ENCODE measurements at regions not wholly inside any gene's neighbourhood (a gene's known extent, or its start where the extent isn't known, plus 50 kb on each side); places are given as distances from the start of the nearest gene placed in this dataset.
"Not testable (repeated sequence)": the region's sequence is repeated elsewhere in the genome, so short reads cannot be mapped to it uniquely, and the experiment has no call there.

DNA sequence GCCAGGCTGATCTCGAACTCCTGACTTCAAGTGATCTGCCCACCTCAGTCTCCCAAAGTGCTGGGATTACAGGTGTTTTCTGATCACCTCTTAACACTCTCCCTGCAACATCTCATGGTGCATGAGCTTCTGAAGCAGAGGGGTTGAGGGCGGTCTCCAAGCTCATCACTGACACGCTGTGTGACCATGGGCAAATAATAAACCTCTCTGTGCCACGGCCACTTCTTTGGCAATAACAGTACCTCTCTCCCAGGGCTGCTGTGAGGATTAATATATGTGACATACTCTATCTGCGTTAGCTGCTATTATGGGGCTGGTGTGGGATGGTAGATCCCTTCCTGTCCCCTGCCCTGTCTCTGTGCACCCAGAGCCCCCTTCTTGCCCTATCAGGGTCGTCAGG is 62.9 kb upstream of the LHX5 start:
- H3K27me3 Mint-ChIP-seq (ENCODE audit: unreplicated experiment), result peaks cover 9% of the 10 kb centered on the region
- peaks cover 8% of the 10 kb centered on the region for H3K9me3 Mint-ChIP-seq (ENCODE audit: unreplicated experiment)
- H3K27ac Mint-ChIP-seq (ENCODE audit: unreplicated experiment), result no peak overlapping the region
- H3K4me3 Mint-ChIP-seq (ENCODE audit: unreplicated experiment), result no peak overlapping the region
- peaks cover 20% of the 10 kb centered on the region for H3K36me3 Mint-ChIP-seq (ENCODE audit: unreplicated experiment)
- TF ChIP-seq, protein P1, sequence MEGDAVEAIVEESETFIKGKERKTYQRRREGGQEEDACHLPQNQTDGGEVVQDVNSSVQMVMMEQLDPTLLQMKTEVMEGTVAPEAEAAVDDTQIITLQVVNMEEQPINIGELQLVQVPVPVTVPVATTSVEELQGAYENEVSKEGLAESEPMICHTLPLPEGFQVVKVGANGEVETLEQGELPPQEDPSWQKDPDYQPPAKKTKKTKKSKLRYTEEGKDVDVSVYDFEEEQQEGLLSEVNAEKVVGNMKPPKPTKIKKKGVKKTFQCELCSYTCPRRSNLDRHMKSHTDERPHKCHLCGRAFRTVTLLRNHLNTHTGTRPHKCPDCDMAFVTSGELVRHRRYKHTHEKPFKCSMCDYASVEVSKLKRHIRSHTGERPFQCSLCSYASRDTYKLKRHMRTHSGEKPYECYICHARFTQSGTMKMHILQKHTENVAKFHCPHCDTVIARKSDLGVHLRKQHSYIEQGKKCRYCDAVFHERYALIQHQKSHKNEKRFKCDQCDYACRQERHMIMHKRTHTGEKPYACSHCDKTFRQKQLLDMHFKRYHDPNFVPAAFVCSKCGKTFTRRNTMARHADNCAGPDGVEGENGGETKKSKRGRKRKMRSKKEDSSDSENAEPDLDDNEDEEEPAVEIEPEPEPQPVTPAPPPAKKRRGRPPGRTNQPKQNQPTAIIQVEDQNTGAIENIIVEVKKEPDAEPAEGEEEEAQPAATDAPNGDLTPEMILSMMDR (IDR thresholded peaks at IDR 0.05; ENCODE audit: partially characterized antibody, unreplicated experiment), result no peak
- DNase-seq, result no peak
- no peaks in the 10 kb centered on the region for H3K4me1 Mint-ChIP-seq (ENCODE audit: low read depth, unreplicated experiment)

DNA sequence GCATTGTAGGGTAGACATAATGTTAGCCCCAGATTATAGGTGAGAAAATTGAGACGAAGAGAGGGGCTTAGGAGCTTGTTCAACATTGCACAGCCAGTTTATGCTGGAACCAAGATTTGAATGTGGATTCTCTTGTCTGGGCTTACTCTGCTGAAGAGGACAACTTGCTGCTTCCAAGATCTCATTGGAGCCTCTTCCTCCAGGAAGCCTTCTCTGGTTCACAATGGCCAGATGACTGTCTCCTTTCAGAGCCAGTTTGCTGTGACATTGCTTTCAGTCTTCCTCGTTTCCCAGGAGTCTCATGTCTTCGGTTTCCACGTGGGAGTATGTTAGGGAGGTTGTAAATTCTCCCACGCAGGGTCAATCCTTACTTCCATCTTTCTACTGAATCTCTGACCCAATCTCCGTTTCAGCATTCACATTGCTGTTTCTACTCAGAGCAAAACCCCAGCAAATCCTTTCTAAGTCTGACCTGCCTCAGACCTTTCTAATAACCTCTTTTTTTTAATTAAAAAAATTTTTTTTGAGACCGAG is 62.2 kb upstream of the LHX5 start:
- Mint-ChIP-seq H3K27ac (ENCODE audit: unreplicated experiment) (no peak overlapping the region), H3K9me3 (ENCODE audit: unreplicated experiment) (peaks cover 8% of the 10 kb centered on the region), H3K36me3 (ENCODE audit: unreplicated experiment) (peaks cover 20% of the 10 kb centered on the region), H3K4me3 (ENCODE audit: unreplicated experiment) (no peak overlapping the region), H3K4me1 (ENCODE audit: low read depth, unreplicated experiment) (no peaks in the 10 kb centered on the region), H3K27me3 (ENCODE audit: unreplicated experiment) (peaks cover 9% of the 10 kb centered on the region)
- TF ChIP-seq, protein P1 (IDR thresholded peaks at IDR 0.05; ENCODE audit: partially characterized antibody, unreplicated experiment), result no peak
- no peak for DNase-seq

DNA sequence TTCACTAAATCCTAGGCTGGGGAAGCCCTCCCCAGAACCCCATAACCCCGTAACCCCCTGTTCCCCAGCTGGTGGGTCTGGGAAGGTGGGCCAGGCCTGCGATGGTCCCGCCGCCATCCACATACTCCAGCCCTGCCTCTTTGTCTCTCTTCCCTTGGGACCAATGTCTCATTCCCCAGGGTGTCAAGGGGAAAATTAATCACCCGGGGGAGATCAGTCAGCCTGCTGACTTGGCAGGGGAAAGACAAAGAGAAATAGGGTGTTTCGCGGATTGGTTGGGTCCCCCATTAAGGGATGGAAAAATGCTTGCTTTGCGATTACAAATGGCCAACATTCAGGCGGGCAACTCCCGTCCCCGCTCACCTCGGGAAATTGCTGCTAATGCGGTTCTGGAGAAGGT is 60.6 kb upstream of the LHX5 start:
- Mint-ChIP-seq H3K9me3 (ENCODE audit: unreplicated experiment) (peaks cover 8% of the 10 kb centered on the region), H3K36me3 (ENCODE audit: unreplicated experiment) (peaks cover 11% of the 10 kb centered on the region), H3K27ac (ENCODE audit: unreplicated experiment) (no peak overlapping the region), H3K4me3 (ENCODE audit: unreplicated experiment) (no peak overlapping the region), H3K4me1 (ENCODE audit: low read depth, unreplicated experiment) (no peaks in the 10 kb centered on the region), H3K27me3 (ENCODE audit: unreplicated experiment) (peaks cover 5% of the 10 kb centered on the region)
- no peak for DNase-seq
- TF ChIP-seq, protein P1 (IDR thresholded peaks at IDR 0.05; ENCODE audit: partially characterized antibody, unreplicated experiment), result no peak

DNA sequence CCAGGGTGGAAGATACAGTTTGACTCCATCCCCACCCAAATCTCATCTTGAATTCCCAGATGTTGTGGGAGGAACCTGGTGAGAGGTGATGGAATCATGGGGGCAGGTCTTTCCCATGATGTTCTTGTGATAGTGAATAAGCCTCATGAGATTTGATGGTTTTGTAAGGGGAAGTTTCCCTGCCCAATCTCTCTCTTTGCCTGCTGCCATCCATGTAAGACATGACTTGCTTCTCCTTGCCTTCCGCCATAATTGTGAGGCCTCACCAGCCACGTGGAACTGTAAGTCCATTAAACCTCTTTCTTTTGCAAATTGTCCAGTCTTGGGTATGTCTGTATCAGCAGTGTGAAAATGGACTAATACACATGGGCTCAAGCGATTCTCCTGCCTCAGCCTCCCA is 59.4 kb upstream of the LHX5 start:
- H3K36me3 Mint-ChIP-seq (ENCODE audit: unreplicated experiment); H3K27ac Mint-ChIP-seq (ENCODE audit: unreplicated experiment); DNase-seq; H3K4me1 Mint-ChIP-seq (ENCODE audit: low read depth, unreplicated experiment); H3K27me3 Mint-ChIP-seq (ENCODE audit: unreplicated experiment); H3K4me3 Mint-ChIP-seq (ENCODE audit: unreplicated experiment): not testable (repeated sequence)
- peaks cover 10% of the 10 kb centered on the region for H3K9me3 Mint-ChIP-seq (ENCODE audit: unreplicated experiment)

DNA sequence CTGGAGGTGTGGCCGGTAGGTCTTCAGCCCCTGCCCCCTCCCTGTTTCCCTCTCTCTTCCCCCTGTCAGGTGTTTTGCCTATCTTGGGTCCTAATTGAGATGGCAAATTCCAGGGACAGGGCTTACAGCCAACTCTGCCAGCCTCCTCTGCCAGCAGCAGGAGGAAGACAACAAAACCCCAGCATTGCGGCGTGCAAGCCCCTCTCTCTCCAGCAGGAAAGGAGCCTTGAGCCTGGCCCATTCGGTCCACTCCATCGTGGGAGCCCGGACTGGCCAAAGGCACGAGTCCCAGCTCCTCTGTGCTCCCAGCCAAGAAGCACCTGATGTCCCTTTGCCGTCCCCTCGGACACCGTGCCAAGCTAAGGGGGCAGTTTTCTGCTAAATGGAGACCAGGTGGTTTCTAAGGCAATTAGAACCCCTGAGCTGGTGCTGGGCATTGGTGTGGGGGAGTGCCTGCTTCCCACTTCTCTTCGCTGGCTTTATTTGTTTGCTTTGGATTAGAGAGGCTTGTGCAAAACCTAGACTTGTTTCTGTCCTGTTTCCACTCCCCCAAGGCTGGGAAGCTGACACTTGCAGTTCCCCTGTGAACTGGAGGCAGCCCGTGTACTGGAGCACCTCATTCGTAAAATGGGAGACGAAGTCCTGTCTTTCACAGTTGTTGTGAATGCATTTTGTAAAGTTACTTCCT is 57.1 kb upstream of the LHX5 start:
- peaks cover 8% of the 10 kb centered on the region for H3K36me3 Mint-ChIP-seq (ENCODE audit: unreplicated experiment)
- peaks cover 8% of the 10 kb centered on the region for H3K27me3 Mint-ChIP-seq (ENCODE audit: unreplicated experiment)
- no peak for DNase-seq
- no peak overlapping the region for H3K27ac Mint-ChIP-seq (ENCODE audit: unreplicated experiment)
- TF ChIP-seq, protein P1 (IDR thresholded peaks at IDR 0.05; ENCODE audit: partially characterized antibody, unreplicated experiment), result no peak
- H3K9me3 Mint-ChIP-seq (ENCODE audit: unreplicated experiment), result peaks cover 10% of the 10 kb centered on the region
- no peaks in the 10 kb centered on the region for H3K4me1 Mint-ChIP-seq (ENCODE audit: low read depth, unreplicated experiment)
- no peak overlapping the region for H3K4me3 Mint-ChIP-seq (ENCODE audit: unreplicated experiment)
